Endothelial cell of umbilical vein (primary cell): ENCODE measurements at regions not wholly inside any gene's neighbourhood (a gene's known extent, or its start where the extent isn't known, plus 50 kb on each side); places are given as distances from the start of the nearest gene placed in this dataset.

Experiments
- BruUV-seq: library from RNA; stranded (reverse); fragments of 400-500 nt; replicated peaks from 2 replicates; lab custom pipeline; 2021; lab: Mats Ljungman, UMichigan
- CTCF ChIA-PET: fragments of 300-600, 350-600 bp; sonication (Branson Sonifier 250); formaldehyde crosslinking; loops from one replicate; lab custom pipeline; 2021; ENCODE audit warnings: antibody characterized with exemption, inconsistent platforms; lab: Charles Lee
- POLR2A ChIA-PET: fragments of 300-600, 350-600 bp; sonication (Branson Sonifier 250); formaldehyde crosslinking; loops from one replicate; lab custom pipeline; 2021; ENCODE audit warnings: antibody characterized with exemption, inconsistent platforms; lab: Charles Lee
- DNase-seq: peaks from one replicate; pipeline ENCODE4 v3.0.0-alpha.2; 2011; ENCODE audit warnings: low read depth, low spot score
- FAIRE-seq: peaks from 2 replicates; lab custom pipeline; 2011; peaks lifted over from hg19 to GRCh38; lab: Jason Lieb, UNC
- H2AFZ ChIP-seq: 2 replicates; pipeline ENCODE4 v1.6.0; 2012; ENCODE audit warnings: low read depth, low read length, control low read depth, inconsistent platforms
- H3K27ac ChIP-seq: 2 replicates; pipeline ENCODE4 v1.5.1; 2011; ENCODE audit warnings: low read depth, mild to moderate bottlenecking, control low read depth, low read length, moderate library complexity; ENCODE audit not compliant: insufficient read depth
- H3K27me3 ChIP-seq, 2 experiments: 2 replicates each; pipeline versions ENCODE4 v1.6.0 to v1.6.1; 2011; ENCODE audit warnings: low read length in 2 of 2, mixed read lengths in 1 of 2; ENCODE audit not compliant: control insufficient read depth in 2 of 2, insufficient read depth in 2 of 2
- H3K36me3 ChIP-seq, 2 experiments: 2 replicates in 1 of 2; 3 replicates in 1 of 2; pipeline ENCODE4 v1.5.1; 2011; ENCODE audit warnings: low read length in 2 of 2, mild to moderate bottlenecking in 1 of 2, moderate library complexity in 1 of 2; ENCODE audit not compliant: control insufficient read depth in 2 of 2, insufficient read depth in 2 of 2; ENCODE audit errors: extremely low read depth in 1 of 2
- H3K4me1 ChIP-seq: 3 replicates; pipeline ENCODE4 v1.5.1; 2011; ENCODE audit warnings: mild to moderate bottlenecking, low read length; ENCODE audit not compliant: control insufficient read depth, insufficient read depth; ENCODE audit errors: extremely low read depth
- H3K4me2 ChIP-seq: 2 replicates; pipeline ENCODE4 v1.6.1; 2011; ENCODE audit warnings: low read length, control low read depth, mixed read lengths; ENCODE audit not compliant: insufficient read depth
- H3K4me3 ChIP-seq, 3 experiments: fragments of 200-600 bp in 1 of 3; sonication (generic), shearing (Covaris generic) in 1 of 3; replicated peaks in 1 of 3; 2 replicates each; pipeline ENCODE4 v1.5.1; 2011 to 2016; ENCODE audit warnings: control low read depth in 3 of 3, low read length in 3 of 3, mild to moderate bottlenecking in 2 of 3, inconsistent platforms in 1 of 3, low read depth in 1 of 3, moderate library complexity in 1 of 3; ENCODE audit not compliant: insufficient read depth in 1 of 3
- H3K79me2 ChIP-seq: 2 replicates; pipeline ENCODE4 v1.6.0; 2012; ENCODE audit warnings: low read length, inconsistent platforms; ENCODE audit not compliant: control insufficient read depth, insufficient read depth
- H3K9ac ChIP-seq: replicated peaks from 2 replicates; pipeline ENCODE3; 2011; ENCODE audit warnings: low read length, control low read depth; ENCODE audit not compliant: insufficient read depth; ENCODE audit errors: extremely low read depth
- H3K9me1 ChIP-seq: replicated peaks from 3 replicates; pipeline ENCODE4 v1.6.0; 2011; ENCODE audit warnings: mild to moderate bottlenecking, low read length; ENCODE audit not compliant: control insufficient read depth, insufficient read depth; ENCODE audit errors: extremely low read depth
- H3K9me3 ChIP-seq: replicated peaks from 2 replicates; pipeline ENCODE4 v1.5.1; 2012; ENCODE audit warnings: low read length, inconsistent platforms; ENCODE audit not compliant: control insufficient read depth, insufficient read depth
- H4K20me1 ChIP-seq: replicated peaks from 2 replicates; pipeline ENCODE3; 2011; ENCODE audit warnings: mild to moderate bottlenecking, low read length; ENCODE audit not compliant: control insufficient read depth, insufficient read depth; ENCODE audit errors: extremely low read depth
- CTCF ChIP-seq, 2 donors: IDR thresholded peaks; 1 replicate in 1 of 2; 2 replicates in 1 of 2; pipeline ENCODE4 v1.5.1; 2011; ENCODE audit warnings: low read length in 2 of 2, mild to moderate bottlenecking in 2 of 2, moderate library complexity in 2 of 2, control low read depth in 1 of 2, inconsistent platforms in 1 of 2, low read depth in 1 of 2; ENCODE audit not compliant: insufficient read depth in 1 of 2; ENCODE audit errors: extremely low read depth in 1 of 2
- EZH2 ChIP-seq: IDR thresholded peaks from 2 replicates; pipeline ENCODE4 v1.6.1; 2012; ENCODE audit warnings: borderline replicate concordance, low read depth, mild to moderate bottlenecking, moderate library complexity, low read length, inconsistent platforms; ENCODE audit not compliant: severe bottlenecking
- FOS ChIP-seq: IDR thresholded peaks from 2 replicates; pipeline ENCODE4 v1.6.1; 2011; ENCODE audit warnings: mild to moderate bottlenecking, low read length, moderate library complexity, borderline replicate concordance; ENCODE audit not compliant: insufficient read depth
- GATA2 ChIP-seq: IDR thresholded peaks from 2 replicates; pipeline ENCODE4 v1.7.0; 2011; ENCODE audit warnings: low read depth, mild to moderate bottlenecking, moderate library complexity, mixed read lengths, low read length; ENCODE audit not compliant: insufficient read length, insufficient read depth
- JUN ChIP-seq: IDR thresholded peaks from 2 replicates; pipeline ENCODE4 v1.6.1; 2011; ENCODE audit warnings: borderline replicate concordance, low read depth; ENCODE audit not compliant: insufficient read length, insufficient read depth
- MYC ChIP-seq: IDR thresholded peaks from one replicate; pipeline ENCODE4 v1.6.1; 2011; ENCODE audit warnings: mild to moderate bottlenecking, low read depth, low read length
- POLR2A ChIP-seq: IDR thresholded peaks from 2 replicates; pipeline ENCODE4 v1.6.1; 2012; ENCODE audit warnings: low read depth, mild to moderate bottlenecking, control low read depth, low read length
- POLR2AphosphoS5 ChIP-seq: IDR thresholded peaks from 2 replicates; pipeline ENCODE4 v1.6.1; 2012; ENCODE audit warnings: low read depth, mild to moderate bottlenecking, control low read depth, low read length, moderate library complexity; ENCODE audit not compliant: insufficient read depth
- dilution Hi-C: fragments of 300-500 bp; cut with MboI; formaldehyde crosslinking; loops from one replicate; pipeline ENCODE4 v1.15.0; 2019; ENCODE audit warnings: low sequenced_read_pairs; ENCODE audit not compliant: extremely low pct_ligation_motif_present
- intact Hi-C: fragments of 100-400 bp; cut with micrococcal nuclease; formaldehyde crosslinking; loops from one replicate; pipeline ENCODE4 v1.10.0; 2022
- TF ChIP-seq, protein P1 (sequence below): IDR thresholded peaks from 2 replicates; pipeline ENCODE4 v1.6.1; 2011; ENCODE audit not compliant: insufficient read depth, insufficient read length

DNA sequence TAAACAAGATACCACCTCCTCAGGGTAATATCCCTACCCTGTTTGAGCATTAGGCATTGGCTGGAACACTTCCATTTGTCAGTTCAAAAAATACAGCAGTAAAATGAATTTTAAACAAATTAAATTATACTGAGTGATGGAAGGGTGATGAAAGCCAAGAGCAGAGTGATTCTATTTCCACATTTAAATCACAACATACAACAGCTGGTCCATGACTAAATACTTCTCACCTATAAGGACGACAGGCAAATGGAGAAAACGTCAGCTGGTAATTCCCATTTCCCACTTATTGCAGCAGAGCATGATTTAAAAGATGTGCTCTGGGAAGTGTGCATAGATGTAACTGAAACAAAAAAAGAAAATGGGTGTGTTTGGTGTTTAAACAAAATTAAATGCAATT lies 543.6 kb upstream of the DAB2 start:
- H3K4me3 ChIP-seq: no peak overlapping the region
- BruUV-seq: no TSS peak
- CTCF ChIA-PET: interaction anchor here (0.7 to 1.5 kb wide), 2 partner anchors 11 to 12 kb away, joined by 3 read pairs; no protein-coding TSS in a partner anchor

More for the DNA sequence above, 543.6 kb upstream of the DAB2 start:
- Histone ChIP-seq H3K4me2 (no peak overlapping the region), H3K9ac (no peak overlapping the region), H3K79me2 (no peaks in the 10 kb centered on the region), H3K27me3 (no peaks in the 10 kb centered on the region), H3K36me3 (no peaks in the 10 kb centered on the region), H3K27ac (no peak overlapping the region), H4K20me1 (no peaks in the 10 kb centered on the region), H3K9me1 (no peaks in the 10 kb centered on the region), H3K4me1 (no peaks in the 10 kb centered on the region), H3K9me3 (no peaks in the 10 kb centered on the region), H2AFZ (no peak overlapping the region)
- POLR2A ChIA-PET: no interaction called here
- no peak for FAIRE-seq
- intact Hi-C loops (no loop called here), dilution Hi-C loops (no loop called here)
- TF ChIP-seq JUN (no peak), CTCF (IDR thresholded peaks at IDR 0.05; ENCODE audit: extremely low read depth in 1 of 2, insufficient read depth in 1 of 2, low read depth in 1 of 2, low read length in 2 of 2) (no peak), FOS (no peak), POLR2A (no peak), GATA2 (no peak), MYC (no peak), POLR2AphosphoS5 (no peak), EZH2 (no peak)
- TF ChIP-seq, protein P1, sequence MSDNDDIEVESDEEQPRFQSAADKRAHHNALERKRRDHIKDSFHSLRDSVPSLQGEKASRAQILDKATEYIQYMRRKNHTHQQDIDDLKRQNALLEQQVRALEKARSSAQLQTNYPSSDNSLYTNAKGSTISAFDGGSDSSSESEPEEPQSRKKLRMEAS: no peak
- no peak for DNase-seq
